HG02798 (cell line): ENCODE measurements at regions not wholly inside any gene's neighbourhood (a gene's known extent, or its start where the extent isn't known, plus 50 kb on each side); places are given as distances from the start of the nearest gene placed in this dataset.

Experiments used
- ATAC-seq: cut with Tn5 transposase; IDR thresholded peaks from one replicate; pipeline ENCODE4 v1.9.1; 2021; ENCODE audit warnings: mild to moderate bottlenecking; ENCODE audit not compliant: unreplicated experiment, poor library complexity

- ATAC-seq: peak; percentile 46
Observed at GRCh38 chr5:115414406-115415142, 118.1 kb upstream of the CCDC112 start.

GRCh38 chr5:115413651-115414050 lies 117.2 kb upstream of the CCDC112 start:
- ATAC-seq: no peak

GRCh38 chr5:115409094-115409493 lies 112.6 kb upstream of the CCDC112 start:
- no peak for ATAC-seq

GRCh38 chr5:115402822-115403577 lies 106.5 kb upstream of the CCDC112 start:
- no peak for ATAC-seq

- ATAC-seq: no peak
Observed at GRCh38 chr5:115402092-115402491, 105.6 kb upstream of the CCDC112 start.

GRCh38 chr5:115398719-115399118 lies 102.3 kb upstream of the CCDC112 start:
- ATAC-seq: no peak

- ATAC-seq: no peak
Observed at GRCh38 chr5:115396688-115397087, 100.2 kb upstream of the CCDC112 start.

GRCh38 chr5:115396081-115396480 lies 99.6 kb upstream of the CCDC112 start:
- ATAC-seq: no peak

- no peak for ATAC-seq
Observed at GRCh38 chr5:115394531-115394930, 98.1 kb upstream of the CCDC112 start.

GRCh38 chr5:115393239-115393638 lies 96.8 kb upstream of the CCDC112 start:
- no peak for ATAC-seq

GRCh38 chr5:115392611-115393010 lies 96.2 kb upstream of the CCDC112 start:
- no peak for ATAC-seq

GRCh38 chr5:115391780-115392179 lies 95.3 kb upstream of the CCDC112 start:
- no peak for ATAC-seq

- peak; percentile 44 for ATAC-seq
Observed at GRCh38 chr5:115389799-115390382, 93.4 kb upstream of the CCDC112 start.

GRCh38 chr5:115389034-115389798 lies 92.8 kb upstream of the CCDC112 start:
- no peak for ATAC-seq

GRCh38 chr5:115388240-115388639 lies 91.8 kb upstream of the CCDC112 start:
- ATAC-seq: no peak

GRCh38 chr5:115387816-115388215 lies 91.4 kb upstream of the CCDC112 start:
- no peak for ATAC-seq

- no peak for ATAC-seq
Observed at GRCh38 chr5:115386657-115387056, 90.2 kb upstream of the CCDC112 start.

- ATAC-seq: no peak
Observed at GRCh38 chr5:115384587-115385375, 88.3 kb upstream of the CCDC112 start.

- no peak for ATAC-seq
Observed at GRCh38 chr5:115382989-115383388, 86.5 kb upstream of the CCDC112 start.
